ENCODE measurements at regions not wholly inside any gene's neighbourhood (a gene's known extent, or its start where the extent isn't known, plus 50 kb on each side); places are given as distances from the start of the nearest gene placed in this dataset.

DNA sequence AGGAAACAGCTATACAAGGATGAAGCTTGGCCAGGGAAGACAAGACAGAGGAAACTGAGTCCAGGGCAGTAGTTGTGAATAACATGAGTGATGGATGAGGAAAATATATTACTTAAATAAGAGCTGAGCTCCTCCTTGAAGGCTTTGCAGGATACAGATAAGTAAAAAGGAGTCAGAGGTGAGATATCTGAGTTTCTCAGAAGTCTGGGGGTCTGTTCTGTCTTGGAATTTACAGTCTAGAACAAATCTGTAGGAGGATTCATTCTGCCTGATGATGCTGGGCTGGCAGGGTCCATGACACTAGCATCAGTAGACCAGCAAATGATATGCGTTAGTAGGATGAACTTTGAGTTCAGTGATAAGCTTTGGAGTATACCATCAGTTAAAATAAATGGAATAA lies 266.1 kb upstream of the POGK start:
- TF ChIP-seq, protein P1, sequence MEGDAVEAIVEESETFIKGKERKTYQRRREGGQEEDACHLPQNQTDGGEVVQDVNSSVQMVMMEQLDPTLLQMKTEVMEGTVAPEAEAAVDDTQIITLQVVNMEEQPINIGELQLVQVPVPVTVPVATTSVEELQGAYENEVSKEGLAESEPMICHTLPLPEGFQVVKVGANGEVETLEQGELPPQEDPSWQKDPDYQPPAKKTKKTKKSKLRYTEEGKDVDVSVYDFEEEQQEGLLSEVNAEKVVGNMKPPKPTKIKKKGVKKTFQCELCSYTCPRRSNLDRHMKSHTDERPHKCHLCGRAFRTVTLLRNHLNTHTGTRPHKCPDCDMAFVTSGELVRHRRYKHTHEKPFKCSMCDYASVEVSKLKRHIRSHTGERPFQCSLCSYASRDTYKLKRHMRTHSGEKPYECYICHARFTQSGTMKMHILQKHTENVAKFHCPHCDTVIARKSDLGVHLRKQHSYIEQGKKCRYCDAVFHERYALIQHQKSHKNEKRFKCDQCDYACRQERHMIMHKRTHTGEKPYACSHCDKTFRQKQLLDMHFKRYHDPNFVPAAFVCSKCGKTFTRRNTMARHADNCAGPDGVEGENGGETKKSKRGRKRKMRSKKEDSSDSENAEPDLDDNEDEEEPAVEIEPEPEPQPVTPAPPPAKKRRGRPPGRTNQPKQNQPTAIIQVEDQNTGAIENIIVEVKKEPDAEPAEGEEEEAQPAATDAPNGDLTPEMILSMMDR (IDR thresholded peaks at IDR 0.05), result no peak
- Histone ChIP-seq H3K27ac (no peak overlapping the region), H3K4me1 (no peaks in the 10 kb centered on the region), H3K9me3 (no peaks in the 10 kb centered on the region), H3K4me3 (no peak overlapping the region), H3K36me3 (no peaks in the 10 kb centered on the region), H3K27me3 (no peaks in the 10 kb centered on the region)
- intact Hi-C loops (cut with DNase I), result no loop called here
- DNase-seq, result no peak
- ATAC-seq, result no peak

DNA sequence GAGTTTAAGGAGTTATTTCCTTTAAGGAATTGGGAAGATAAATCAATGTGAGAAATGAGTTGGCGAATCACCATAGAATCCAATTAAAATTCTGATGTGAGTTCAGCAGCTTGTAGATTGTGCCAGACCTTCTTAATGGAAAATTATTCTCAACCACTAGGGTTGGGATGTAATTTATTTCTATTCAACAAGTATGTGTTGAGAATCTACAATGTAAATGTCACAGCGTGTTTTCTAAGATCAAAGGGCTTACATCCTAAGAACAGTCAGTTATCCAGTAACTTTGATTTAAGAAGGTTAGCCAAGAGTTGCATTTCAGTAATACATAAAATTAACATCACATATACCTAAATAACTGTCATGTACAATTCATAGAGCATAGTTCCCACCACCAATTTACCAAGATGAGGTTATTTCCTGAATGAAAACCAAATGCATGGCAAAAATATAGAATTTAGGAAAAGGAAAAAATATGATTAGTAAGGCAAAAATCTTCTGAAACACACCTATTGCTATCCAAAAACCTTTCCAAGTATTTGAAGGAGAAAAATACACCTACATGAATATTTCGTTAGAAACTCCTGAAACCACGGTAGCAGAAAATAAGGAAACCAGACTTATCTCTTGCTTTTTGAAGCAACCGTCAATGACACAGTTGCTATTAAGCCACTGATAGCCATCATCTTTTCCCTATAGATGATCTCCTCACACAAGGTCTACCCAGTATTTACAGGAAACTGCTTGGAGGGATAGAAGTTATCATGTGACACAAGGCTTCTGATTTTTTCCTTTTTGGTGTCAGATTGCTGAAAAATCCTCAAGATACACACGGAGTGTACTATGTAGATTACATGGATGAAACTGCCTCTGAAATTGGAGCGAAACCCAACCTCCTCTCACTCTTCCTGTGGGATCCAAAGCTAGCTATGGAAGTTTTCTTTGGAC lies 259.4 kb upstream of the POGK start:
- no peaks in the 10 kb centered on the region for H3K36me3 ChIP-seq
- H3K27ac ChIP-seq, result no peak overlapping the region
- intact Hi-C loops (cut with DNase I), result no loop called here
- TF ChIP-seq, protein P1 (IDR thresholded peaks at IDR 0.05), result no peak
- no peaks in the 10 kb centered on the region for H3K9me3 ChIP-seq
- H3K4me1 ChIP-seq, result no peaks in the 10 kb centered on the region
- no peak overlapping the region for H3K4me3 ChIP-seq
- ATAC-seq (no peak), DNase-seq (no peak)
- no peaks in the 10 kb centered on the region for H3K27me3 ChIP-seq

DNA sequence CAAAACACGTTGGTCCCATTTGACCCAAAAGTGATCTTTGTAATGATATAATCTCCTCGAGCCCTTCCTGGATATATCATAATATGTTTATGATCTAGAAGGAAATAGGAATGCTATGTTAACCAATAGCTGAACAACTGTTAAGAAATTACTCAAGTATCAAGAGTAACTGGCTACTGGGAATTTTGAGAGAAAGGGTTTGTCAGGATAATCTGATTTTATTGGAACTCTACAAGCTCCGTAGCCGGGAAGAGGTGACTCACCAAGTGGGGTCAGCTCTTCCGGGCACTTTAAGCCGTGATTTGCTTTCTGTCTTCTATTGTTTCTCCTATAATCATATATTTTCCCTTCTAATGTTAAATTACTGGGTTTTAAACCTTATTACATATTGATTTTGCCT lies 250.5 kb upstream of the POGK start:
- H3K4me3 ChIP-seq, result no peak overlapping the region
- intact Hi-C loops (cut with DNase I), result no loop called here
- no peaks in the 10 kb centered on the region for H3K4me1 ChIP-seq
- TF ChIP-seq, protein P1 (IDR thresholded peaks at IDR 0.05), result no peak
- H3K36me3 ChIP-seq, result no peaks in the 10 kb centered on the region
- H3K27me3 ChIP-seq, result no peaks in the 10 kb centered on the region
- no peak overlapping the region for H3K27ac ChIP-seq
- H3K9me3 ChIP-seq, result no peaks in the 10 kb centered on the region
- no peak for DNase-seq
- ATAC-seq, result no peak

DNA sequence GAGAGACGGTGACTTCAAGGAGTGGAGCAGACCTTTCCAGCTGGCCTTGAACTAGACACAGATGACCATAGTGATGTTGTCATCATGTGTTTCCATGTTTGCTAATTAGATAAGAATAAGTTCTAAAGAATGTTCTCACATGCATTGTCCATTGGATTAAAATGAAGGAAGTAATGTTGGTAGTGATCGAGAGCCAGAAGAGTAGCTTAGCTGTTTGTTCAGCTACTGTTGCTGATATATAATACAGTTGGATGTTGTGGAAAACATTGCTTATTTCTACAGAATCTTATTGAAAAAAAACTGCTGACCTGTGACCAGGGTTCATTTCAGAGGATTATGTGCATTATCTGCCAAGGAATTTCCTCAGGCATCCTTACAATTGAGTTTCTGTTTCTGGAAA lies 249.1 kb upstream of the POGK start:
- Histone ChIP-seq H3K9me3 (no peaks in the 10 kb centered on the region), H3K4me1 (no peaks in the 10 kb centered on the region), H3K27ac (no peak overlapping the region), H3K4me3 (no peak overlapping the region), H3K27me3 (no peaks in the 10 kb centered on the region), H3K36me3 (no peaks in the 10 kb centered on the region)
- TF ChIP-seq, protein P1 (IDR thresholded peaks at IDR 0.05), result no peak
- no peak for ATAC-seq
- intact Hi-C loops (cut with DNase I), result no loop called here
- no peak for DNase-seq

DNA sequence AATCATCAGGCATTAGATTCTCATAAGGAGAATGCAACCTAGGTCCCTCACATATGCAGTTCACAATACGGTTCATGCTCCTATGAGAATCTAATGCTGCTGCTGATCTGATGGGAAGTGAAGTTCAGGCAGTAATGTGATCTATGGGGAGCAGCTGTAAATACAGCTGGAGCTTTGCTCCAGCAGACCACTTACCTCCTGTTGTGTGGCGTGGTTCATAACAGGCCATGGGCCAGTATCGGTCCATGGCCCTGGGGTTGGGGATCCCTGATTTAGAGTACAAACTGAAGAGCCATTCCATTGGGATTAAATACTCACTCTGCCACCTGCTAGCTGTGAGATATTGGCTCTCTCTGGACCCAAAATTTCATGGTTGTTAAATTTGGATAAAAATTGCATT lies 244.6 kb upstream of the POGK start:
- Histone ChIP-seq H3K9me3 (no peaks in the 10 kb centered on the region), H3K27me3 (no peaks in the 10 kb centered on the region), H3K27ac (no peak overlapping the region), H3K4me1 (no peaks in the 10 kb centered on the region), H3K36me3 (no peaks in the 10 kb centered on the region), H3K4me3 (no peak overlapping the region)
- intact Hi-C loops (cut with DNase I), result no loop called here
- TF ChIP-seq, protein P1 (IDR thresholded peaks at IDR 0.05), result no peak
- no peak for DNase-seq
- ATAC-seq, result no peak
